SK-N-SH (cell line): ENCODE measurements at regions not wholly inside any gene's neighbourhood (a gene's known extent, or its start where the extent isn't known, plus 50 kb on each side); places are given as distances from the start of the nearest gene placed in this dataset.

Experiments
- CTCF ChIA-PET: fragments of 300-600, 350-600 bp; formaldehyde crosslinking; extraction: SDS; loops from one replicate; lab custom pipeline; 2021; lab: Yijun Ruan, JAX
- POLR2A ChIA-PET: fragments of 350-600 bp; sonication (Branson Sonifier 250); formaldehyde crosslinking; extraction: SDS; loops from one replicate; lab custom pipeline; 2020; ENCODE audit warnings: antibody characterized with exemption, inconsistent platforms; lab: Yijun Ruan, JAX
- DNase-seq: peaks from one replicate; pipeline ENCODE4 v3.0.0; 2012
- H2AFZ ChIP-seq: fragments of 200-600 bp; sonication (generic); 2 replicates; pipeline ENCODE4 v1.8.1; 2016; ENCODE audit warnings: antibody characterized with exemption, mild to moderate bottlenecking, low read depth
- H3F3A ChIP-seq: fragments of 200-600 bp; sonication (generic); replicated peaks from 2 replicates; pipeline ENCODE3; 2016; ENCODE audit warnings: antibody characterized with exemption, mild to moderate bottlenecking; ENCODE audit not compliant: insufficient read depth
- H3K27ac ChIP-seq, 2 experiments: fragments of 200-500 bp in 1 of 2; fragments of 200-600 bp in 1 of 2; sonication (Bioruptor generic) in 1 of 2; sonication (generic), shearing (Covaris generic) in 1 of 2; 2 replicates each; pipeline versions ENCODE4 v1.5.1 to v1.6.1; 2014 to 2016; ENCODE audit warnings: low read depth in 2 of 2, inconsistent platforms in 1 of 2, low read length in 1 of 2, mild to moderate bottlenecking in 1 of 2, mixed read lengths in 1 of 2
- H3K27me3 ChIP-seq: fragments of 200-600 bp; sonication (generic), shearing (Covaris generic); 2 replicates; pipeline ENCODE4 v1.6.1; 2016; ENCODE audit warnings: mixed run types; ENCODE audit not compliant: insufficient read depth
- H3K36me3 ChIP-seq, 2 experiments: fragments of 200-500 bp in 1 of 2; fragments of 200-600 bp in 1 of 2; sonication (Bioruptor generic) in 1 of 2; sonication (generic) in 1 of 2; replicated peaks in 1 of 2; 2 replicates each; pipeline versions ENCODE3 to v1.5.1; 2014 to 2016; ENCODE audit warnings: low read length in 1 of 2, mild to moderate bottlenecking in 1 of 2; ENCODE audit not compliant: insufficient read depth in 2 of 2, control insufficient read depth in 1 of 2
- H3K4me1 ChIP-seq, 2 experiments: fragments of 200-500 bp in 1 of 2; fragments of 200-600 bp in 1 of 2; sonication (Bioruptor generic) in 1 of 2; sonication (generic), shearing (Covaris generic) in 1 of 2; 2 replicates each; pipeline versions ENCODE4 v1.5.1 to v1.6.1; 2014 to 2016; ENCODE audit warnings: low read depth in 1 of 2, low read length in 1 of 2, mixed run types in 1 of 2; ENCODE audit not compliant: insufficient read depth in 2 of 2, control insufficient read depth in 1 of 2
- H3K4me2 ChIP-seq: fragments of 200-600 bp; sonication (generic), shearing (Covaris generic); 2 replicates; pipeline ENCODE4 v1.6.1; 2017; ENCODE audit warnings: mixed run types
- H3K4me3 ChIP-seq, 2 experiments: fragments of 200-500 bp in 1 of 2; fragments of 200-600 bp in 1 of 2; sonication (Bioruptor generic) in 1 of 2; sonication (generic), shearing (Covaris generic) in 1 of 2; 2 replicates each; pipeline versions ENCODE4 v1.5.1 to v1.8.1; 2014 to 2016; ENCODE audit warnings: low read depth in 2 of 2, inconsistent platforms in 1 of 2, low read length in 1 of 2, mild to moderate bottlenecking in 1 of 2, mixed read lengths in 1 of 2, moderate library complexity in 1 of 2
- H3K79me2 ChIP-seq: fragments of 200-600 bp; sonication (generic); 2 replicates; pipeline ENCODE4 v1.8.1; 2017; ENCODE audit warnings: mild to moderate bottlenecking; ENCODE audit not compliant: insufficient read depth
- H3K9ac ChIP-seq: fragments of 200-600 bp; sonication (generic); 2 replicates; pipeline ENCODE4 v1.6.1; 2017; ENCODE audit warnings: mixed run types
- H3K9me2 ChIP-seq: fragments of 200-600 bp; sonication (generic); 2 replicates; pipeline ENCODE4 v1.6.1; 2017; ENCODE audit warnings: mixed run types
- H3K9me3 ChIP-seq: fragments of 200-600 bp; sonication (generic); 2 replicates; pipeline ENCODE4 v1.6.1; 2017; ENCODE audit warnings: mixed run types, mild to moderate bottlenecking, moderate library complexity
- H4K20me1 ChIP-seq: fragments of 200-600 bp; sonication (generic); 2 replicates; pipeline ENCODE4 v1.6.1; 2017; ENCODE audit warnings: mild to moderate bottlenecking, mixed run types; ENCODE audit not compliant: insufficient read depth
- CHD2 ChIP-seq: fragments of 150-350 bp; IDR thresholded peaks from 2 replicates; pipeline ENCODE4 v1.6.1; 2018; ENCODE audit warnings: low read length; ENCODE audit not compliant: partially characterized antibody
- CTCF ChIP-seq: fragments of 200-600 bp; sonication (generic); IDR thresholded peaks from 2 replicates; pipeline ENCODE4 v1.6.1; 2017; ENCODE audit warnings: antibody characterized with exemption, mild to moderate bottlenecking, moderate library complexity
- ELF1 ChIP-seq: IDR thresholded peaks from 2 replicates; pipeline ENCODE4 v1.4.0; 2012
- FOSL2 ChIP-seq: IDR thresholded peaks from 2 replicates; pipeline ENCODE4 v1.4.0; 2012; ENCODE audit warnings: low read depth, mild to moderate bottlenecking, moderate library complexity, borderline replicate concordance
- FOXM1 ChIP-seq: IDR thresholded peaks from 2 replicates; pipeline ENCODE4 v1.4.0; 2012; ENCODE audit warnings: low read depth, mild to moderate bottlenecking
- GABPA ChIP-seq: IDR thresholded peaks from 2 replicates; pipeline ENCODE4 v1.4.0; 2012; ENCODE audit warnings: low read depth, mild to moderate bottlenecking
- GATA2 ChIP-seq: sonication (generic); formaldehyde crosslinking; IDR thresholded peaks from 2 replicates; pipeline ENCODE4 v1.5.0; 2020; ENCODE audit warnings: mild to moderate bottlenecking, missing genetic modification reagents
- JUND ChIP-seq: IDR thresholded peaks from 2 replicates; pipeline ENCODE4 v1.4.0; 2012
- MEF2A ChIP-seq: IDR thresholded peaks from 2 replicates; pipeline ENCODE4 v1.4.0; 2012; ENCODE audit warnings: low read depth, borderline replicate concordance
- POLR2AphosphoS5 ChIP-seq: IDR thresholded peaks from 2 replicates; pipeline ENCODE4 v1.6.1; 2012; ENCODE audit warnings: low read depth, low read length
- RAD21 ChIP-seq: IDR thresholded peaks from 2 replicates; pipeline ENCODE4 v1.6.1; 2012; ENCODE audit warnings: mild to moderate bottlenecking, low read length
- RCOR1 ChIP-seq: fragments of 150-350 bp; IDR thresholded peaks from 2 replicates; pipeline ENCODE4 v1.6.1; 2017; ENCODE audit warnings: antibody characterized with exemption, low read length
- RXRA ChIP-seq: IDR thresholded peaks from 2 replicates; pipeline ENCODE4 v1.4.0; 2012; ENCODE audit warnings: low read depth, mild to moderate bottlenecking, borderline replicate concordance
- TAF1 ChIP-seq: IDR thresholded peaks from 2 replicates; pipeline ENCODE4 v1.6.1; 2012; ENCODE audit warnings: low read depth, mild to moderate bottlenecking, low read length, moderate library complexity, borderline replicate concordance
- TCF12 ChIP-seq: IDR thresholded peaks from 2 replicates; pipeline ENCODE4 v1.4.0; 2012
- TEAD4 ChIP-seq: IDR thresholded peaks from 2 replicates; pipeline ENCODE4 v1.4.0; 2012; ENCODE audit warnings: mild to moderate bottlenecking, borderline replicate concordance; ENCODE audit not compliant: insufficient read depth
- YY1 ChIP-seq: IDR thresholded peaks from 2 replicates; pipeline ENCODE4 v1.4.0; 2012; ENCODE audit warnings: low read depth, mild to moderate bottlenecking
- ZBTB33 ChIP-seq: IDR thresholded peaks from 2 replicates; pipeline ENCODE4 v1.4.0; 2012; ENCODE audit warnings: low read depth, borderline replicate concordance
- WGBS: methylation state at CpG from one replicate; pipeline ENCODE4 v1.1.6; 2017; ENCODE audit warnings: low lambda C conversion rate; 5-methylcytosine and 5-hydroxymethylcytosine counted together
- TF ChIP-seq, protein P1 (sequence below): IDR thresholded peaks from 2 replicates; pipeline ENCODE4 v1.4.0; 2012; ENCODE audit warnings: low read depth
- TF ChIP-seq, protein P2 (sequence below): fragments of 150-350 bp; IDR thresholded peaks from 2 replicates; pipeline ENCODE4 v1.6.1; 2017; ENCODE audit warnings: antibody characterized with exemption, low read length, low read depth, borderline replicate concordance
- TF ChIP-seq, protein P3 (sequence below): fragments of 150-350 bp; IDR thresholded peaks from 2 replicates; pipeline ENCODE4 v1.6.1; 2016; ENCODE audit warnings: mild to moderate bottlenecking, low read depth, low read length
- TF ChIP-seq, protein P4 (sequence below): IDR thresholded peaks from 2 replicates; pipeline ENCODE4; 2012

DNA sequence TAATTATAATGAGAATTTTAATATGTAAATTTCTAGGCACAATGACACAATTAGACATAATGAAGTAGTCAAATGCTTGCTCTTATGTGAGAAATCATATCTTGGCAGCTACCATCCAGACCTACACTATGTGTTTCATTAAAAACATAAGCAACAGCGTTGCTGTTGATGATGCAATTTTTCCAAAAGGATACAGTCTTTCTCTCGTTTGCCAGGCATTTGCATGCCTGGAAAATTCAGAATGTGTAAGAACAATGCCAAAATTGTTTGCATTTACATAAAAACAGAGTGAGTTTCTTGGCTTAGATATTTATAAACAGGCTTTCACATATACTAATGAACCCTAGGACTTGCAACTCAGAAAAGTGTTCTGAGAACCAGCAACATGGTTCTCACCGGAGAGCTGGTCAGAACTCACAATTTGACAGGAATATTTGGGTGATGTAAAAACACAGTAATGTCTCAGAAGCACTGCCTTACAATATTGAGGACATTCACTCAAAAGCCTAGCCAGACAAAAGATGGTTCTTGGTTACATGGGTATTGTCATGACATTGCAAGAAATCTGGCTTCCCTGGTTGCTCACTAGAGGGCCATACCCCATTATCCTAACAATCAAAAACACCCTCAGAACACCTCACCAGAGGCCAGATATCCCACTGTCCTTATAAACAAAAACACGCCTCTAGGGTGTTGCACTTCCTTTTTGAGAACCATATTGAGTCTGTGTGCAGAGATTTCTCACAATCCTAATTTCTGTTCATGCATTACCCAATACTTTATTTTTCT is 1029.0 kb upstream of the AGA start:
- no peaks in the 10 kb centered on the region for H3K9me3 ChIP-seq
- no peak overlapping the region for H3K4me2 ChIP-seq
- no peaks in the 10 kb centered on the region for H4K20me1 ChIP-seq
- H2AFZ ChIP-seq, result no peak overlapping the region
- POLR2A ChIA-PET, result no interaction called here
- no peak overlapping the region for H3K27ac ChIP-seq
- WGBS, result 2% methylated on average over 4 of the region's 4 CpGs
- DNase-seq, result no peak
- H3K4me1 ChIP-seq, result no peaks in the 10 kb centered on the region
- H3K27me3 ChIP-seq, result no peaks in the 10 kb centered on the region
- H3K79me2 ChIP-seq, result no peaks in the 10 kb centered on the region
- no peaks in the 10 kb centered on the region for H3K36me3 ChIP-seq
- H3K9ac ChIP-seq, result no peak overlapping the region
- H3K9me2 ChIP-seq, result no peaks in the 10 kb centered on the region
- no peaks in the 10 kb centered on the region for H3F3A ChIP-seq
- no peak for TF ChIP-seq FOSL2
- no peak for TF ChIP-seq TEAD4
- no peak for TF ChIP-seq MEF2A
- no peak for TF ChIP-seq RXRA
- TF ChIP-seq, protein P1, sequence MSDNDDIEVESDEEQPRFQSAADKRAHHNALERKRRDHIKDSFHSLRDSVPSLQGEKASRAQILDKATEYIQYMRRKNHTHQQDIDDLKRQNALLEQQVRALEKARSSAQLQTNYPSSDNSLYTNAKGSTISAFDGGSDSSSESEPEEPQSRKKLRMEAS, result no peak
- no peak overlapping the region for H3K4me3 ChIP-seq
- CTCF ChIA-PET, result no interaction called here

GRCh38 chr4:178471994-178472393 is 1029.8 kb upstream of the AGA start:
- Histone ChIP-seq H3K9me2 (no peaks in the 10 kb centered on the region), H3K79me2 (no peaks in the 10 kb centered on the region), H3K4me3 (no peak overlapping the region), H3K9me3 (no peaks in the 10 kb centered on the region), H3K9ac (no peak overlapping the region), H3K27me3 (no peaks in the 10 kb centered on the region), H2AFZ (no peak overlapping the region), H3F3A (no peaks in the 10 kb centered on the region), H3K4me1 (no peaks in the 10 kb centered on the region), H3K4me2 (no peak overlapping the region), H3K27ac (no peak overlapping the region), H4K20me1 (no peaks in the 10 kb centered on the region), H3K36me3 (no peaks in the 10 kb centered on the region)
- ChIA-PET POLR2A (no interaction called here), CTCF (no interaction called here)
- DNase-seq, result no peak
- 4% methylated on average over 2 of the region's 2 CpGs for WGBS
- TF ChIP-seq RCOR1 (no peak), JUND (no peak), CHD2 (no peak), FOSL2 (no peak), ELF1 (no peak), RXRA (no peak), TCF12 (no peak), FOXM1 (no peak), RAD21 (no peak), ZBTB33 (no peak), GATA2 (CRISPR knock-in tag) (no peak), POLR2AphosphoS5 (no peak), TAF1 (no peak), YY1 (no peak), MEF2A (no peak), CTCF (no peak), GABPA (no peak)
- TF ChIP-seq, protein P2, sequence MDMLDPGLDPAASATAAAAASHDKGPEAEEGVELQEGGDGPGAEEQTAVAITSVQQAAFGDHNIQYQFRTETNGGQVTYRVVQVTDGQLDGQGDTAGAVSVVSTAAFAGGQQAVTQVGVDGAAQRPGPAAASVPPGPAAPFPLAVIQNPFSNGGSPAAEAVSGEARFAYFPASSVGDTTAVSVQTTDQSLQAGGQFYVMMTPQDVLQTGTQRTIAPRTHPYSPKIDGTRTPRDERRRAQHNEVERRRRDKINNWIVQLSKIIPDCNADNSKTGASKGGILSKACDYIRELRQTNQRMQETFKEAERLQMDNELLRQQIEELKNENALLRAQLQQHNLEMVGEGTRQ, result no peak
- TF ChIP-seq, protein P3, sequence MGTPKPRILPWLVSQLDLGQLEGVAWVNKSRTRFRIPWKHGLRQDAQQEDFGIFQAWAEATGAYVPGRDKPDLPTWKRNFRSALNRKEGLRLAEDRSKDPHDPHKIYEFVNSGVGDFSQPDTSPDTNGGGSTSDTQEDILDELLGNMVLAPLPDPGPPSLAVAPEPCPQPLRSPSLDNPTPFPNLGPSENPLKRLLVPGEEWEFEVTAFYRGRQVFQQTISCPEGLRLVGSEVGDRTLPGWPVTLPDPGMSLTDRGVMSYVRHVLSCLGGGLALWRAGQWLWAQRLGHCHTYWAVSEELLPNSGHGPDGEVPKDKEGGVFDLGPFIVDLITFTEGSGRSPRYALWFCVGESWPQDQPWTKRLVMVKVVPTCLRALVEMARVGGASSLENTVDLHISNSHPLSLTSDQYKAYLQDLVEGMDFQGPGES, result no peak
- TF ChIP-seq, protein P4, sequence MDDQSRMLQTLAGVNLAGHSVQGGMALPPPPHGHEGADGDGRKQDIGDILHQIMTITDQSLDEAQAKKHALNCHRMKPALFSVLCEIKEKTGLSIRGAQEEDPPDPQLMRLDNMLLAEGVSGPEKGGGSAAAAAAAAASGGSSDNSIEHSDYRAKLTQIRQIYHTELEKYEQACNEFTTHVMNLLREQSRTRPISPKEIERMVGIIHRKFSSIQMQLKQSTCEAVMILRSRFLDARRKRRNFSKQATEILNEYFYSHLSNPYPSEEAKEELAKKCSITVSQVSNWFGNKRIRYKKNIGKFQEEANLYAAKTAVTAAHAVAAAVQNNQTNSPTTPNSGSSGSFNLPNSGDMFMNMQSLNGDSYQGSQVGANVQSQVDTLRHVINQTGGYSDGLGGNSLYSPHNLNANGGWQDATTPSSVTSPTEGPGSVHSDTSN, result no peak
